Uterus (tissue), 3 donors: ENCODE measurements at regions not wholly inside any gene's neighbourhood (a gene's known extent, or its start where the extent isn't known, plus 50 kb on each side); places are given as distances from the start of the nearest gene placed in this dataset.

Experiments
- DNase-seq, 2 donors: peaks; one replicate each; pipeline ENCODE4 v3.0.0-alpha.2; 2019 to 2020
- H3K27ac ChIP-seq, 2 donors: fragments of 200-600 bp; sonication (generic); 1 replicate in 1 of 2; 2 replicates in 1 of 2; pipeline ENCODE4 v1.5.1; 2016 to 2018
- H3K27me3 ChIP-seq, 2 donors: fragments of 200-600 bp; sonication (generic); one replicate each; pipeline ENCODE4 v1.5.1; 2018 to 2019; ENCODE audit warnings: control low read depth in 1 of 2
- H3K36me3 ChIP-seq, 2 donors: fragments of 200-600 bp; sonication (generic); one replicate each; pipeline ENCODE4 v1.5.1; 2019; ENCODE audit warnings: control low read depth in 1 of 2
- H3K4me1 ChIP-seq, 2 donors: fragments of 200-600 bp; sonication (generic); one replicate each; pipeline ENCODE4 v1.5.1; 2018 to 2019; ENCODE audit warnings: control low read depth in 1 of 2
- H3K4me3 ChIP-seq, 2 donors: fragments of 200-600 bp; sonication (generic); 1 replicate in 1 of 2; 2 replicates in 1 of 2; pipeline ENCODE4 v1.5.1; 2018 to 2019; ENCODE audit warnings: mild to moderate bottlenecking in 1 of 2
- H3K9me3 ChIP-seq, 2 donors: fragments of 200-600 bp; sonication (generic); one replicate each; pipeline ENCODE4 v1.5.1; 2019; ENCODE audit warnings: control low read depth in 1 of 2
- CTCF ChIP-seq, 4 experiments: fragments of 200-600 bp in 2 of 4; fragments of 450-650 bp in 2 of 4; sonication (generic) in 2 of 4; IDR thresholded peaks; one replicate each; pipeline ENCODE4 v1.5.1; 2016 to 2019; ENCODE audit warnings: antibody characterized with exemption in 4 of 4, mild to moderate bottlenecking in 2 of 4, moderate library complexity in 1 of 4
- POLR2A ChIP-seq, 2 donors: fragments of 450-650 bp; IDR thresholded peaks; one replicate each; pipeline ENCODE4 v1.6.1; 2016; ENCODE audit warnings: antibody characterized with exemption in 2 of 2, mild to moderate bottlenecking in 1 of 2, moderate library complexity in 1 of 2
- intact Hi-C: fragments of 100-400 bp; cut with DNase I; formaldehyde crosslinking; loops from one replicate; pipeline ENCODE4 v1.15.1; 2023; ENCODE audit warnings: low total_unique reads
- donor health status: DM: yes; HTN: yes; CAD: no.

GRCh38 chr1:181948372-181948771 lies 113.1 kb downstream of the ZNF648 start:
- H3K36me3 ChIP-seq: no peaks in the 10 kb centered on the region
- no peak overlapping the region for H3K4me3 ChIP-seq
- no peak overlapping the region for H3K27ac ChIP-seq
- intact Hi-C loops: no loop called here
- no peaks in the 10 kb centered on the region for H3K9me3 ChIP-seq
- no peak for DNase-seq
- H3K4me1 ChIP-seq: no peaks in the 10 kb centered on the region
- TF ChIP-seq POLR2A (IDR thresholded peaks at IDR 0.05): no peak
- TF ChIP-seq CTCF (IDR thresholded peaks at IDR 0.05): no peak
- H3K27me3 ChIP-seq: no peaks in the 10 kb centered on the region

DNA sequence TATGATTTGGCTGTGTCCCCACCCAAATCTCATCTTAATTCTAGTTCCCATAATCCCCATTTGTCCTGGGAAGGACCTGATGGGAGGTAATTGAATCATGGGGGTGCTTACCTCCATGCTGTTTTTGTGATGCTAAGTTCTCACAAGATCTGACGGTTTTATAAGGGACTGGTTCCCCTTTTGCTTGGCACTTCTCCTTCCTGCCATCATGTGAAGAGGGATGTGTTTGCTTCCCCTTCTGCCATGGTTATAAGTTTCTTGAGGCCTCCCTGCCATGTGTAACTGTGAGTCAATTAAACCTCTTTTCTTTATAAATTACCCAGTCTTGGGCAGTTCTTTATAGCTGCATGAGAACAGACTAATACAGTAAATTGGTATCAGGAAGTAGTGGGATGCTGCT lies 114.1 kb downstream of the ZNF648 start:
- Histone ChIP-seq H3K4me1 (no peaks in the 10 kb centered on the region), H3K27ac (no peak overlapping the region), H3K27me3 (no peaks in the 10 kb centered on the region), H3K4me3 (no peak overlapping the region), H3K9me3 (no peaks in the 10 kb centered on the region), H3K36me3 (no peaks in the 10 kb centered on the region)
- TF ChIP-seq POLR2A (IDR thresholded peaks at IDR 0.05) (no peak), CTCF (IDR thresholded peaks at IDR 0.05) (no peak)
- intact Hi-C loops: no loop called here
- no peak for DNase-seq

GRCh38 chr1:181936768-181937581 lies 124.5 kb downstream of the ZNF648 start:
- H3K9me3 ChIP-seq: no peaks in the 10 kb centered on the region
- intact Hi-C loops: no loop called here
- H3K27me3 ChIP-seq: no peaks in the 10 kb centered on the region
- no peak overlapping the region for H3K27ac ChIP-seq
- DNase-seq: no peak
- TF ChIP-seq POLR2A (IDR thresholded peaks at IDR 0.05) (no peak), CTCF (IDR thresholded peaks at IDR 0.05) (peak in 1 of 4 experiments; percentile 26)
- H3K36me3 ChIP-seq: no peaks in the 10 kb centered on the region
- no peaks in the 10 kb centered on the region for H3K4me1 ChIP-seq
- H3K4me3 ChIP-seq: no peak overlapping the region

- TF ChIP-seq CTCF (IDR thresholded peaks at IDR 0.05) (no peak), POLR2A (IDR thresholded peaks at IDR 0.05) (no peak)
- intact Hi-C loops: no loop called here
- Histone ChIP-seq H3K27me3 (no peaks in the 10 kb centered on the region), H3K4me3 (no peak overlapping the region), H3K4me1 (no peaks in the 10 kb centered on the region), H3K9me3 (no peaks in the 10 kb centered on the region), H3K27ac (no peak overlapping the region), H3K36me3 (no peaks in the 10 kb centered on the region)
- no peak for DNase-seq
Measured at GRCh38 chr1:181936269-181936668, 125.2 kb downstream of the ZNF648 start.

DNA sequence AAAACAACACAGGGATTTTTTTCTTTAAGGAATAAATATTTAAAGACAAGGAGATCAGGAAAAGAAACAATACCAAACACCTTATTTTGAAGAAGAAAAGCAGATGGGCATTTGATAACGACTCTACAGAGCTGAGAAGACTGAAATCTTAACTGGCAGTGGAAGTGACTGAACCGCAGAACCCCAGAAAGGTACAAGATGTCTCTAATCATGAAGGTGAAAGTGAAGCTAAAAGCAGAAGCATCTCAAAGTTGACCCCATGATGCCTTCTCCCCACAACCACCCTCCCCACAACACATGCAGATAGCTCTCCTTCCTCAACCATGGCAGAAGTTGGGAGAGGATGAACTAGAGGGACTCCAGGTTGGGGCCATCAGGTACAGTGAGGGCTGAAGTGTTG lies 129.6 kb downstream of the ZNF648 start:
- Histone ChIP-seq H3K27ac (no peak overlapping the region), H3K27me3 (no peaks in the 10 kb centered on the region), H3K4me1 (no peaks in the 10 kb centered on the region), H3K4me3 (no peak overlapping the region), H3K9me3 (no peaks in the 10 kb centered on the region), H3K36me3 (no peaks in the 10 kb centered on the region)
- no peak for DNase-seq
- intact Hi-C loops: no loop called here
- TF ChIP-seq CTCF (IDR thresholded peaks at IDR 0.05) (no peak), POLR2A (IDR thresholded peaks at IDR 0.05) (no peak)
